ENCODE measurements at regions not wholly inside any gene's neighbourhood (a gene's known extent, or its start where the extent isn't known, plus 50 kb on each side); places are given as distances from the start of the nearest gene placed in this dataset.

GRCh38 chr2:145360129-145360790, 840.3 kb upstream of the ZEB2 start:
- no peak for TF ChIP-seq TOX (CRISPR knock-in tag; IDR thresholded peaks at IDR 0.05; ENCODE audit: borderline replicate concordance)
- TF ChIP-seq OSR1 (CRISPR knock-in tag; IDR thresholded peaks at IDR 0.05), result no peak
- TF ChIP-seq ISL1 (CRISPR knock-in tag; IDR thresholded peaks at IDR 0.05), result no peak
- no peak for TF ChIP-seq CSDC2 (CRISPR knock-in tag; IDR thresholded peaks at IDR 0.05)
- no peak for TF ChIP-seq TCF4 (CRISPR knock-in tag; IDR thresholded peaks at IDR 0.05; ENCODE audit: borderline replicate concordance)
- TF ChIP-seq BACH2 (CRISPR knock-in tag; IDR thresholded peaks at IDR 0.05; ENCODE audit: borderline replicate concordance), result no peak
- no peak for TF ChIP-seq CSRNP3 (CRISPR knock-in tag; IDR thresholded peaks at IDR 0.05)
- TF ChIP-seq GLIS3 (CRISPR knock-in tag; IDR thresholded peaks at IDR 0.05), result no peak
- no peak for TF ChIP-seq ZFP3 (CRISPR knock-in tag; IDR thresholded peaks at IDR 0.05)
- no peak for TF ChIP-seq SNAI2 (CRISPR knock-in tag; IDR thresholded peaks at IDR 0.05)
- no peak for TF ChIP-seq RARB (CRISPR knock-in tag; IDR thresholded peaks at IDR 0.05)
- TF ChIP-seq CREB5 (CRISPR knock-in tag; IDR thresholded peaks at IDR 0.05; ENCODE audit: low read depth), result no peak
- TF ChIP-seq ARNTL (CRISPR knock-in tag; IDR thresholded peaks at IDR 0.05; ENCODE audit: borderline replicate concordance, low read depth), result no peak
- TF ChIP-seq ZNF70 (CRISPR knock-in tag; IDR thresholded peaks at IDR 0.05), result no peak
- no peak for TF ChIP-seq ESRRG (CRISPR knock-in tag; IDR thresholded peaks at IDR 0.05)
- no peak for TF ChIP-seq TSHZ2 (CRISPR knock-in tag; IDR thresholded peaks at IDR 0.05)
- no peak for TF ChIP-seq ZNF565 (CRISPR knock-in tag; conservative IDR thresholded peaks at IDR 0.05; ENCODE audit: low read depth)
- TF ChIP-seq PPARA (CRISPR knock-in tag; IDR thresholded peaks at IDR 0.05; ENCODE audit: borderline replicate concordance), result no peak
- no peak for TF ChIP-seq ZNF8 (CRISPR knock-in tag; IDR thresholded peaks at IDR 0.05)
- TF ChIP-seq POU6F1 (CRISPR knock-in tag; IDR thresholded peaks at IDR 0.05; ENCODE audit: borderline replicate concordance, low read depth), result no peak
- ATAC-seq, result no peak

GRCh38 chr2:145359561-145359960, 839.6 kb upstream of the ZEB2 start:
- TF ChIP-seq BACH2 (CRISPR knock-in tag; IDR thresholded peaks at IDR 0.05; ENCODE audit: borderline replicate concordance) (no peak), ZC3H10 (CRISPR knock-in tag; IDR thresholded peaks at IDR 0.05) (no peak), TSHZ2 (CRISPR knock-in tag; IDR thresholded peaks at IDR 0.05) (no peak), POU6F1 (CRISPR knock-in tag; IDR thresholded peaks at IDR 0.05; ENCODE audit: borderline replicate concordance, low read depth) (no peak), CSDC2 (CRISPR knock-in tag; IDR thresholded peaks at IDR 0.05) (no peak), ZNF565 (CRISPR knock-in tag; conservative IDR thresholded peaks at IDR 0.05; ENCODE audit: low read depth) (no peak)
- ATAC-seq, result no peak
